NOMO-1 treated with dmso at 0.1 percent for 144 hours (cell line): ENCODE measurements at regions not wholly inside any gene's neighbourhood (a gene's known extent, or its start where the extent isn't known, plus 50 kb on each side); places are given as distances from the start of the nearest gene placed in this dataset.

Source experiments
- DNase-seq: peaks from one replicate; lab custom pipeline; 2025; ENCODE audit not compliant: unreplicated experiment; lab: John Stamatoyannopoulos, UW

DNA sequence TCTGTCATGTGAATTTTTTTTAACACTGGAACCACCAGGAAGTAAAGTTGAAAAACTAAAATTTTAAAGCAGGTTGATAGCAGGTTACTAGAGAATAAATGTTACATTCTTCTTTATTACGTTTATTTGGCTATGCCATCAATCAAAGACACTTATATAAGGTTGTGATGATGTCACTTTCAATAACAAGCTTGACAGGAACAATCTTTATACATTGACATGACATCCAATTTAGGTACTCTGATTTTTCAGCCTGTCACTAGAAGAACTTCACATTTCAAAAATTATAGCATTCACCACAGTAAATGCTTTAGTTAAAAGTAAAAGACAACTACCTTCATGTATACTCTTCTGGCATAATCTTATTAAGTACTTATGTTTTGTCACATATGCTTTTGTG is 696.8 kb upstream of the NCAM2 start:
- DNase-seq = no peak

GRCh38 chr21:20302084-20302483 is 696.1 kb upstream of the NCAM2 start:
- no peak for DNase-seq

DNA sequence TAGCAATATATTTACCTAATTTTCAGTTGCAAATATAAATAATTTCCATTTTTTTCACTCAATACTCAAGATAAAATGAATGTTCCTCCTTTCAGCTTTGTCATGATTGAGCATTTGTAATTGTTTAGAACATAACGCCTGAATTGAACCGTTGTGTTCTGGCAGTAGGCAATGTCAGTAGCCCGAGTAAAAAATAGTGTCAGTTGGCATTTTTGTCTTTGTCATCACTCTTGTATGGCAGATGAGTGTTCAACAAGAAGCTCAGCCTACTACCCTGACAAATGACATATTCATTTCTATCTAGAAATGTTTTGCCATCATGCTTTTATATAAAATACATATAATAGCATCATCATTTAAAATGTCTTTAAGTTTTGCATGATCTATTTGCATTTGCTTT is 691.4 kb upstream of the NCAM2 start:
- no peak for DNase-seq

DNA sequence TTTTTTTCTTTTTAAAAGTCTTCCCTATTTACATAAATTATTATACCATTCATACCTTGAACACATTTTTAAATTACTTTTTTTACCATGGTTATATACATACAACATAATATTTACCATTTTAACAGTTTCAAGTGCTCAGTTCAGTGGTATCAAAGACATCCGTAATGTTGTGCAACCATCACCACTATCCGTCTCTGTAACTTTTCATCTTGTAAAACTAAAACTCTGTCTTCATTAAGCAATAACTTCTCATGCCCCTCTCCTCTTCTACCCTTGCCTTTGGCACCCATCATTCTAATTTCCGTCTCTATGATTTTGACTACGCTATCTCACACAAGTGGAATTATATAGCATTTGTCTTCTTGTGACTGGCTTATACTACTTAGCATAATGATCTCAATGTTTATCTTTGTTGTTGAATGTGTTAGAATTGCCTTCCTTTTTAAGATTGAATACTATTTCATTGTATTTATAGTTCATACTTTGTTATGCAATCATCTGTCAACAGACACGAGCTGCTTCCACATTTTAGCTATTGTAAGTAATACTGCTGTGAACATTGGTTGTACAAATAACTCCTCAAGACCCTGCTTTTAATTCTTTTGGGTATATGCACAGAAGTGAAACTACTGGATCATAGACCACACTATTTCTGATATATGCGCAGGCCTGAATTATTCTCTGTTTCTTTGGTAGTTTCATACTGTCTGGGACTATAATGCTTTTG is 689.5 kb upstream of the NCAM2 start:
- DNase-seq = peak; percentile 73

GRCh38 chr21:20311234-20311787 is 686.9 kb upstream of the NCAM2 start:
- DNase-seq = peak; percentile 50

GRCh38 chr21:20313013-20313412 is 685.2 kb upstream of the NCAM2 start:
- DNase-seq = no peak

GRCh38 chr21:20315042-20315441 is 683.2 kb upstream of the NCAM2 start:
- no peak for DNase-seq

- DNase-seq = no peak
Observed at GRCh38 chr21:20329636-20330035, 668.6 kb upstream of the NCAM2 start.

DNA sequence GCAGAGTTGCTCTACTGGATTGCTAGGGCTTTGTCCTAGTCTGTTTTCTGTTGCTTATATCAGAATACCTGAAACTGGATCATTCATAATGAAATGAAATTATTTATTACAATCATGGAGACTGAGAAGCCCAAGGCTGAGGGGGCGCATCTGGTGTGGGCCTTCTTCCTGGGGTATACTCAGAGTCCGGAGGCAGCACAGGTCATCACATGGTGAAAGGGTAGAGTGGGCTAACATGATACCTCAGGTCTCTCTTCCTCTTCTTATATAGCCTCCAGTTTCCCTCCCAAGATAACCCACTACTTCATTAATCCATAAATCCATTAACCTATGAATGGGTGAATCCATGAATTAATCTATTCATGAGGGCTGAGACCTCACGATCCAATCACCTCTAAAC is 667.6 kb upstream of the NCAM2 start:
- no peak for DNase-seq

DNA sequence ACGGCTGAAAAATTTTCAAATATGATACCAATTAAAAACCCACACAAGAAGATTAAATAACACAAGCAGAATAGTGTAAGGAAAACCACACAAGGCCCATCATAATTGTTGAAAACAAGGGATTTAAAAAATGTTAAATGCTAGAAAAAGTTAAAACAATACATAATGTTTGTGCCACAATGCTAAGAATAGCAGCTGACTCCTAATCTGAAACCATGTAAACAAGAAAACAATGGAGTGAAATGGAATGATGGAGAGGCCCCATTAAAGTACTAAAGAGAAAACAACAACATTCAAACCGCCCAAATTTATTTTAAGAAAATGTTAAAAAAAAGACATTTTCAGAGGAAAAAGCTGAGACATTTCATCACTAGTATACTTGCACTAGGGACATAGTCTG is 663.6 kb upstream of the NCAM2 start:
- no peak for DNase-seq

GRCh38 chr21:20341431-20341830 is 656.8 kb upstream of the NCAM2 start:
- DNase-seq = no peak

DNA sequence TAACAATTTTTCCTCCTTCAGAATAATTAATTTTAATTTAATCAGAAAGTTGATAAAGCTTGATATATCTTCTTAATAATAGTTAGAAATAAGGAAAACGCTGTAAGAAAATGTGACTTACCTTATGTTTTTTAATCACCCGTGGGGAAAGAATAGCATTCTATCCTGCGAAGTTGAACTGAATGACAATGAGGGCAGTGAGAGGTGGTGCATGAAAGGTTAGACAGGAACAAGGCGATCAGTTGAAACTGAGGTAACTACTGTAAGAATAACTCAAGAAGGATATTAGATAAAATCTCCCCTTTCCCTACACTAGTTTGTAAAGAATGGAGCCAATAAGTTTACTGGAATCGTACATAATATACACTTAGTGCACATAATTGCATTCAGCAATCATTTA is 655.0 kb upstream of the NCAM2 start:
- DNase-seq = no peak

GRCh38 chr21:20351138-20351537 is 647.1 kb upstream of the NCAM2 start:
- no peak for DNase-seq

DNA sequence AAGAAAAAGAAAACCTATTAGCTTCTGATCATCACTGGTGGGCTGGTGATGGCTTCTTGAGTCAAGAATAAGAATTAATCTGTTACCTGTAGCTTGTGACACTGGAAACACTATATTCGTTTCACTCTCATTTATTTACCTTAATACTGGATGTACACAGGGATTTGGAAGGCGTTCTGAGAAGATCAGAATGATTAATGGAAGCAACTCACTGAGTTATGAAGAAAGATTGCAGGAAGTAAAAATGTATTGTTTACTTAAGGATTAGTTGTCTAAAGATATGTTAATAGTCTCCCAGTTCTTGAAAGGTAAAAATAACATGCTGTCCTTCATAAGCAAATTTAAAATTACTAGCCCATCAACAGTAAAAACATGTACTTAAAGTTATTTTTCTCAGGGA is 644.9 kb upstream of the NCAM2 start:
- no peak for DNase-seq

GRCh38 chr21:20373031-20373430 is 625.2 kb upstream of the NCAM2 start:
- DNase-seq = no peak

GRCh38 chr21:20377250-20377649 is 621.0 kb upstream of the NCAM2 start:
- DNase-seq = no peak

DNA sequence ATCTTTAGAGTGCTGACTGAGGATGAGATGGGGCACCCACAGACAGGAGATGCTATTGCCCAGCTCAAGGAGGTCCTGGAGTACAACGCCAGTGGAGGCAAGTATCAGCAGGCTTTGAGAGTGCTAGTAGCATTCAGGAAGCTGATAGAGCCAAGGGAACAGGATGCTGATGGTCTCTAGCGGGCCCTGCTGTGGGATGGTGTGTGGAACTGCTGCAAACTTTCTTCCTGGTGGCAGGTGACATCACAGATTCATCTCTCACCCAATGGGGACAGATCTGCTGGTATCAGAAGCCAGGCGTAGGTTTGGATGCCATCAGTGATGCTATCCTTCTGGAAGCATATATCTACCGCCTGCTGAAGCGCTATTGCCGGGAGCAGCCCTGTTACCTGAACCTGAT is 609.8 kb upstream of the NCAM2 start:
- no peak for DNase-seq

GRCh38 chr21:20396798-20397197 is 601.4 kb upstream of the NCAM2 start:
- DNase-seq = no peak

GRCh38 chr21:20404915-20405314 is 593.3 kb upstream of the NCAM2 start:
- DNase-seq = no peak

DNA sequence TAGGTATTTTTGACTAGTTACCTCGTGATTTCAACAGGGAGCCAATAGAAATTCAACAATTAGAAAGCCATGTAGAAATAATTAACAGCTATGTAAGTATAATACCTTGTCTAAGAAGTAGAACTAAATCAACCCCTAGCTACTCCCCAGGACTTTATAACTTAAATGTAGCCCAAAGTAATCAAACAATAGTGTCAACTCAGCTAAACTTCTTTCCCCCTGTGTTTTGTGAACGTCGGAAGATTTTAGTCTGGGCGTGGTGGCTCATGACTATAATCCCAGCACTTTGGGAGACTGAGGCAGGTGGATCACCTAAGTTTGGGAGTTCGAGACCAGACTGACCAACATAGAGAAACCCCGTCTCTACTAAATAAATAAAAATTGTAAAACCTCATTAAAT is 579.9 kb upstream of the NCAM2 start:
- no peak for DNase-seq

GRCh38 chr21:20419772-20420171 is 578.4 kb upstream of the NCAM2 start:
- DNase-seq = no peak

GRCh38 chr21:20424943-20425342 is 573.3 kb upstream of the NCAM2 start:
- DNase-seq = no peak

DNA sequence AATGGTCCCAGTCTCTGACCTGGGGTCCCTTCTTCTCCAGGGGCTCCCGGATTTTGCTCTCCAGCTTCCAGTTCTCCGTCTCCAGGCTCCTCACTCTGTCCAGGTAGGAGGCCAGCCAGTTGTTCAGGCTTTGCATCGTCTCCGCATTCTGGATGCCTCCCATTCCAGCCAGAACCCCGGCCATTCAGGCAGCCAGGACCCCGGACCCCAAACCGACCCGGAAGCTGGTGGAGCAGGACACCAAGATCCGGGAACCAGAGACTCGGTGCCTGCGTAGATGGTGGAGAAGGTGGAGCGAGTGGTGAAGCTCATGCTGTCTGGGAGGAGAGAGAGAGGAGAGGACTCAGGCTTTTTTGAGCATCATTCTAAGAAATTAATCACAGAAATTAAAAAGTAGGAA is 572.4 kb upstream of the NCAM2 start:
- DNase-seq = no peak
